ENCODE measurements at regions not wholly inside any gene's neighbourhood (a gene's known extent, or its start where the extent isn't known, plus 50 kb on each side); places are given as distances from the start of the nearest gene placed in this dataset.

GRCh38 chr2:4803396-4803795 is 888.8 kb upstream of the SOX11 start:
- TF ChIP-seq CTCF (IDR thresholded peaks at IDR 0.05), result no peak
- TF ChIP-seq POLR2AphosphoS5 (IDR thresholded peaks at IDR 0.05), result no peak

All from breast epithelium (tissue), 3 donors.